Aorta (tissue), 5 donors: ENCODE measurements at regions not wholly inside any gene's neighbourhood (a gene's known extent, or its start where the extent isn't known, plus 50 kb on each side); places are given as distances from the start of the nearest gene placed in this dataset.
"Not testable (repeated sequence)": the region's sequence is repeated elsewhere in the genome, so short reads cannot be mapped to it uniquely, and the experiment has no call there.

ENCODE experiments used
- ATAC-seq: fragments of 200-7000 bp; cut with Tn5 transposase; one replicate; pipeline ENCODE4 v1.9.1; 2022; ENCODE audit warnings: moderate library complexity; ENCODE audit not compliant: low FRiP score
- DNase-seq, 2 donors: peaks; one replicate each; pipeline ENCODE4 v3.0.0-alpha.2; 2020
- H3K27ac ChIP-seq, 2 donors: one replicate each; pipeline ENCODE4 v1.5.1; 2013; ENCODE audit warnings: low read length in 2 of 2, mild to moderate bottlenecking in 2 of 2, moderate library complexity in 2 of 2, control low read depth in 1 of 2, inconsistent platforms in 1 of 2, low read depth in 1 of 2
- H3K27me3 ChIP-seq, 2 donors: one replicate each; pipeline ENCODE4 v1.6.1; 2013; ENCODE audit warnings: control low read depth in 1 of 2, low read length in 1 of 2, mild to moderate bottlenecking in 1 of 2, moderate library complexity in 1 of 2; ENCODE audit not compliant: insufficient read depth in 2 of 2, control insufficient read depth in 1 of 2
- H3K36me3 ChIP-seq, 2 donors: one replicate each; pipeline ENCODE4 v1.6.1; 2013; ENCODE audit warnings: control low read depth in 1 of 2, low read length in 1 of 2, mild to moderate bottlenecking in 1 of 2; ENCODE audit not compliant: insufficient read depth in 2 of 2, control insufficient read depth in 1 of 2
- H3K4me1 ChIP-seq, 2 donors: one replicate each; pipeline ENCODE4 v1.6.1; 2013; ENCODE audit warnings: low read length in 2 of 2, control low read depth in 1 of 2, mild to moderate bottlenecking in 1 of 2, moderate library complexity in 1 of 2; ENCODE audit not compliant: insufficient read depth in 2 of 2, control insufficient read depth in 1 of 2
- H3K4me3 ChIP-seq, 2 donors: one replicate each; pipeline ENCODE4 v1.5.1; 2013; ENCODE audit warnings: low read length in 2 of 2, control low read depth in 1 of 2, mild to moderate bottlenecking in 1 of 2
- H3K9me3 ChIP-seq: one replicate; pipeline ENCODE4 v1.6.1; 2013; ENCODE audit warnings: mild to moderate bottlenecking, low read length; ENCODE audit not compliant: control insufficient read depth
- WGBS, 2 donors: extraction: QIAGEN DNeasy Blood & Tissue Kit; methylation state at CpG; one replicate each; pipeline ENCODE4 v1.1.7; 2013; 5-methylcytosine and 5-hydroxymethylcytosine counted together
- intact Hi-C, 2 donors: fragments of 100-400 bp; cut with DNase I; formaldehyde crosslinking; loops; one replicate each; pipeline versions ENCODE4 v1.14.2 to v1.15.0; 2022
- donor health status: healthy with polysubstance abuse.
- donor health status: Bipolar disorder and iron deficiency.
- donor health status: DM: no; HTN: no; CAD: no.
- donor health status: DM: no; HTN: no; CAD: no.
- donor health status: DM: yes; HTN: yes; CAD: no.

DNA sequence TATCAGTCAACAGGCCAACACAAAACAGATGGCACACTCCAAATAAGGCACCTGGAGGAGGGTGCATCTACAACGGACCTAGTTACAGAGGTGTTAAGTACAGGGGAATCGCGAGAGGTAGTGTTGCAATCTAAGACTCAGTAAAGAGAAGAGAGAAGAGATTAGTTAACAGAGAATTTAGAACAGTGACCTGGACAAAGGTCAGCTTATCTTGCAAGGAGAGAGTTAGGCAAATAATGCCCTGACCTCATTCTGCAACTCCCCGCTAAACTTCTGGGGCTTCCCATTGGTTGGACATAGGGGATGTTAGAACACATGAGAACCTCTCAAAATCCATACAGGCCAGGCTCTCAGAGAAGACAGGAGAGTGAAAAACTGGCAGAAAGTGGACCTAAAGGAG is 289.4 kb upstream of the GK2 start:
- WGBS, 2 donors: 75 to 80% methylated on average over 4 of the region's 4 CpGs
- no peak for ATAC-seq
- no peaks in the 10 kb centered on the region for H3K27me3 ChIP-seq
- intact Hi-C loops: no loop called here
- no peak overlapping the region for H3K27ac ChIP-seq
- H3K4me3 ChIP-seq: no peak overlapping the region
- no peak for DNase-seq
- no peaks in the 10 kb centered on the region for H3K4me1 ChIP-seq
- H3K9me3 ChIP-seq: no peaks in the 10 kb centered on the region
- no peaks in the 10 kb centered on the region for H3K36me3 ChIP-seq

DNA sequence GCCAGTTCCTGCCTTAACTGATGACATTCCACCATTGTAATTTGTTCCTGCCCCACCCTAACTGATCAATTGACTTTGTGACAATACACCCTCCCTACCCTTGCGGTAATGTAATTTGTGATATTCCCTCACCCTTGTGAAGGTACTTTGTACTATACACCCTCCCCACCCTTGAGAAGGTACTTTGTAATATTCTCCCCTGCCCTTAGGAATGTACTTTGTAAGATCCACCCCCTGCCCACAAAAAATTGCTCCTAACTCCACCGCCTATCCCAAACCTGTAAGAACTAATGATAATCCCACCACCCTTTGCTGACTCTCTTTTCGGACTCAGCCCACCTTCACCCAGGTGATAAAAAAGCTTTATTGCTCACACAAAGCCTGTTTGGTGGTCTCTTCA is 288.5 kb upstream of the GK2 start:
- intact Hi-C loops, H3K4me1 ChIP-seq, H3K9me3 ChIP-seq, H3K36me3 ChIP-seq, H3K27ac ChIP-seq, H3K27me3 ChIP-seq, DNase-seq, H3K4me3 ChIP-seq, ATAC-seq: not testable (repeated sequence)
- WGBS, 2 donors: 65 to 81% methylated on average over 3 of the region's 3 CpGs

DNA sequence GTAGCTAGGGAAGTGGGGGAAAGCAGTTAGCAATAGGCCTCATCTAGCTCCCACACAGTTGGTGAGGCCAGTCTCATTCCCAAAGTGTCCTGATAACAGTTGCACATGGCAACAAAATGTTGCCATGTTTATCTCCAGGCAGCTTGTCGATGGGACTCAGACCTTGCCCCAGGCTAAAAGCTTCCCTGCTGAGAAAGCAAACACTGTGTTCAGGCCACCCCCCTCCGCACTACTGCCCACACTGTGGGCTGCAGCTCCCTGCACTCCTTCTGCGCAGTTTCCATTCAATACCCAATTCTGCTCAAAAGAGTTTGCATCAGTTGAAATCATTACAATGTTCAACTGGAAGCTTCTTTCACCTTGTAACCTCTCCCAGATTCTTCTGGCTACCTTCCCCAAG is 287.8 kb upstream of the GK2 start:
- no peak overlapping the region for H3K27ac ChIP-seq
- no peaks in the 10 kb centered on the region for H3K9me3 ChIP-seq
- DNase-seq: no peak
- H3K4me3 ChIP-seq: no peak overlapping the region
- H3K27me3 ChIP-seq: no peaks in the 10 kb centered on the region
- no peaks in the 10 kb centered on the region for H3K36me3 ChIP-seq
- 70 to 76% methylated on average over 3 of the region's 3 CpGs for WGBS, 2 donors
- no peaks in the 10 kb centered on the region for H3K4me1 ChIP-seq
- ATAC-seq: no peak
- intact Hi-C loops: no loop called here

DNA sequence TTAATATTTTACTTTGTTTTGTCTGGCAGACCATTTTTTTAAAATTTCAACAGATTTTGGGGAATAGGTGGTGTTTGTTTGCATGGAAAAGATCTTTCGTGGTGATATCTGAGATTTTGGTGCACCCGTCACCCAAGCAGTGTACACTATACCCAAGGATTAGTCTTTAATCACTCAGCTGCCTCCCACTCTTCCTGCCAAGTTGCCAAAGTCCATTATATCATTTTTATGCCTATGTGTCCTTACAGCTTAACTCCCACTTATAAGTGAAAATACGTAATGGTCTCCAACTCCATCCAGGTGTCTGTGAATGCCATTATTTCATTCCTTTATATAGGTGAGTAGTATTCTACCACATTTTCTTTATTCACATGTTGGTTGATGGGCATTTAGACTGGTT is 281.7 kb upstream of the GK2 start:
- intact Hi-C loops: no loop called here
- ATAC-seq: no peak
- Histone ChIP-seq H3K27ac (no peak overlapping the region), H3K9me3 (no peaks in the 10 kb centered on the region), H3K4me1 (no peaks in the 10 kb centered on the region), H3K27me3 (no peaks in the 10 kb centered on the region), H3K36me3 (no peaks in the 10 kb centered on the region), H3K4me3 (no peak overlapping the region)
- 73 to 75% methylated on average over 3 of the region's 3 CpGs for WGBS, 2 donors
- DNase-seq: no peak

DNA sequence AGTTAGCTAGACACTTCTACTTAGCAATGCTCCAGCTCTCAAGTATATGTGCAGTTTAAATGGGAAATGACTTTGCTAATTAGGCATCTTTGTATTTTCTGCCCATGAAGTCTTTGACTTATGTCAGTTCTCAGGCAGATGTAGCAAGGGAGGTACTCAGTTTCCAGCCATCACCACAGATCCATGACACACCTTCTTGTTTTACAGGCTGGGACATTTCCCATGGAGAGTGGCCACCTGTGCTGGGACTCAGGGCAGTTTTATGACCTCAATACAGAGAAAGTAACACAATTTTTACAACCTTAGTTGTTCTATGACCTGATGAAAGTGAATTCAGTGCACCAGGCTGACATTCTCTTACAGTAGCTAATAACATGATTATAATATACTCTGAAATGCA is 280.7 kb upstream of the GK2 start:
- intact Hi-C loops: no loop called here
- Histone ChIP-seq H3K36me3 (no peaks in the 10 kb centered on the region), H3K9me3 (no peaks in the 10 kb centered on the region), H3K27ac (no peak overlapping the region), H3K4me3 (no peak overlapping the region), H3K27me3 (no peaks in the 10 kb centered on the region), H3K4me1 (no peaks in the 10 kb centered on the region)
- ATAC-seq (no peak), DNase-seq (no peak)

DNA sequence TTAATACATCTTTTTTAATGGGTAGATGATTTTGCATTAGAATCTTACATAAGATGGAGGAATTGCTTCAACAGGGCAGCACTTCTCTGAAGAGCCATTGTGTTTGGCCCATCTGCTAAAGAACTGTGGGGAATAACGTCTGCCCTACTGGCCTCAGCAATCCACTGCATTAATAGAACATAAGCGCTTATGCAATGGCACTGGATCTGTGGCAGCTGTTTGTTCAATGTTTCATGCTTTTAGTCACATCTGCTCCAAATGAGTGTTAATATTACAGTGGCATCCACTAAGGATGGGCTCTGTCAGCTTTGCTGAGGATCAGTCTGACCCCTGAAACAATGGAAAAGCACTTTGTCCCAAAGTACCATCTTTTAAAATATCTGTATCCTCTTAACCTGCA is 279.0 kb upstream of the GK2 start:
- Histone ChIP-seq H3K27ac (no peak overlapping the region), H3K9me3 (no peaks in the 10 kb centered on the region), H3K36me3 (no peaks in the 10 kb centered on the region), H3K4me1 (peaks cover 0 to 7% of the 10 kb centered on the region in 2 donors), H3K27me3 (no peaks in the 10 kb centered on the region), H3K4me3 (no peak overlapping the region)
- 84 to 86% methylated on average over 2 of the region's 2 CpGs for WGBS, 2 donors
- DNase-seq (no peak), ATAC-seq (no peak)
- intact Hi-C loops: no loop called here

DNA sequence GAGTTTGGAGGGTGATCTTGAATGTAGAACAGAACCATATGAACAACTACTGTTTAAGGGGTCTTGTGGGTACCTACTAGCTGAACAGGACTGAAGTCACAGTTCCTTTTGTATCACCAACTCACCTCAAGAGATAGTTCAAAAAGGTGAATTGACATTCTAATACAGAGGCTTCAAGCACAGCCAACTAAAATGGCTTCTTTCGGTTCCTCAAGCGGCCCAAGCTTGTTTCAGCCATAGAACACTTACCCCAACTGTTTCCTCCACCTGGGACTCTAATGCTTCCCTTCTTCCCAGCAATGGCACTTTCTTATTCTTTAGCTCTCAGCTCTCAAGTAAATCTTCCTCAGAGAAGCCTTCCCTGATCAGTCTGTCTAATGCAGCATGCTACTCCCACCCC is 277.5 kb upstream of the GK2 start:
- ATAC-seq (no peak), DNase-seq (no peak)
- intact Hi-C loops: no loop called here
- Histone ChIP-seq H3K4me3 (no peak overlapping the region), H3K27me3 (no peaks in the 10 kb centered on the region), H3K27ac (no peak overlapping the region), H3K36me3 (no peaks in the 10 kb centered on the region), H3K9me3 (no peaks in the 10 kb centered on the region), H3K4me1 (peaks cover 0 to 7% of the 10 kb centered on the region in 2 donors)
- WGBS, 2 donors: 98 to 100% methylated on average over 2 of the region's 2 CpGs

DNA sequence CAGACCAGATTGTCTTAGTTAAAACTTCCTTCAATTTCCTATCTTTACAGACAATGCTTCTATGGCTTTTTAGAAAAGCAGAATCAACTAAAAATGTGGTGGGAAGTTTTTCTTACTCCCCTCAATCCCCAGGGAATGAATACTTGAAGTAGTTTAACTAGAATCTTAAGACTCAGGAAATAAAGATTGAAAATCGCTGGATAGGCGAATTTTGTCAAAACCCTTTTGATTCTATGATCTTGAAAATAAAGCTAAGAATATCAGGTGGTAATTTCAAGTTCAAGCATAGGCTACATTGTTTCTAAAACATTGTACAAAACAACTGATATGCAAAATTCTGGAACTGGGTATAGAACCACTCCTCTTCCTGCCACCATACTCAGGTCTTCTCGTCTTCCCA is 276.5 kb upstream of the GK2 start:
- no peak for DNase-seq
- H3K9me3 ChIP-seq: no peaks in the 10 kb centered on the region
- no peaks in the 10 kb centered on the region for H3K36me3 ChIP-seq
- no peak for ATAC-seq
- intact Hi-C loops: no loop called here
- no peak overlapping the region for H3K4me3 ChIP-seq
- no peaks in the 10 kb centered on the region for H3K27me3 ChIP-seq
- 73 to 85% methylated on average over 3 of the region's 3 CpGs for WGBS, 2 donors
- peaks cover 1 to 7% of the 10 kb centered on the region in 2 donors for H3K4me1 ChIP-seq
- no peak overlapping the region for H3K27ac ChIP-seq

DNA sequence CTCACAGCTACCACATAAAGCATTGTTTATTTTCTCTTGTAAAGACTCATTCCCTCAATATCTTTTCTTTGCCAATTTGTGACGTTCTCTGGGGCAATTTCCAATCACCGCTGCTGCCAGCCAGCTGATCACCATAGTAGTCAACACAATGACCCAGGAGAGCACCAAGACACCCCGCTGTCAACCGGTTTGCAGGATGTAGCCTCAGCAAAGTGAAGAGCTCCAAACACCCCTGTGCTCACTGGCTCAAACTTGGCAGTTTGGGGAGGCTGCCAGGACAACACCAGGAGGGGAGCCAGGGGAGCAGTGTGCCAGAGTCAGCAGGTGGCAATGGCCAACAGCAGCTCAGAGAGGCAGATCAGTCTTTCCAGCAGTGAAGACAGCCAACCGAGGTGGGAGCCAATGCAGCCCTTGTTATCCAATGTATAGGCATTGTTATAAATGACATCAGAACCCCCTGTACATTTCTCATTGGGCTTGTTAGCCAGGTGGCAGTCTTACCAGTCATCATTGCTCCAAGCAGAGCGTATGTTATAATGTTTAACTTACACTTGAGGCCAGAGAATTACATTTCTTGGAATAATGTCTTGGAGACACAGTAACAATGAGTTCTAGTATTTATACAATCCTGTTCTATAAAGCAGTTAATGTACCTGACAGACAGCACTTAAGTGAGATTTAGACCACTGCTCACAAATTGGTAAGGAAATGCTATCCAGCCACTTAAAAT is 274.9 kb upstream of the GK2 start:
- Histone ChIP-seq H3K27ac (no peak overlapping the region), H3K9me3 (no peaks in the 10 kb centered on the region), H3K4me1 (peaks cover 1 to 7% of the 10 kb centered on the region in 2 donors), H3K36me3 (no peaks in the 10 kb centered on the region), H3K4me3 (no peak overlapping the region), H3K27me3 (no peaks in the 10 kb centered on the region)
- WGBS, 2 donors: 22 to 23% methylated on average over 6 of the region's 6 CpGs
- intact Hi-C loops: no loop called here
- ATAC-seq: peak; percentile 26
- peak; percentile 43 to 72 for DNase-seq
